ENCODE measurements at regions not wholly inside any gene's neighbourhood (a gene's known extent, or its start where the extent isn't known, plus 50 kb on each side); places are given as distances from the start of the nearest gene placed in this dataset.

DNA sequence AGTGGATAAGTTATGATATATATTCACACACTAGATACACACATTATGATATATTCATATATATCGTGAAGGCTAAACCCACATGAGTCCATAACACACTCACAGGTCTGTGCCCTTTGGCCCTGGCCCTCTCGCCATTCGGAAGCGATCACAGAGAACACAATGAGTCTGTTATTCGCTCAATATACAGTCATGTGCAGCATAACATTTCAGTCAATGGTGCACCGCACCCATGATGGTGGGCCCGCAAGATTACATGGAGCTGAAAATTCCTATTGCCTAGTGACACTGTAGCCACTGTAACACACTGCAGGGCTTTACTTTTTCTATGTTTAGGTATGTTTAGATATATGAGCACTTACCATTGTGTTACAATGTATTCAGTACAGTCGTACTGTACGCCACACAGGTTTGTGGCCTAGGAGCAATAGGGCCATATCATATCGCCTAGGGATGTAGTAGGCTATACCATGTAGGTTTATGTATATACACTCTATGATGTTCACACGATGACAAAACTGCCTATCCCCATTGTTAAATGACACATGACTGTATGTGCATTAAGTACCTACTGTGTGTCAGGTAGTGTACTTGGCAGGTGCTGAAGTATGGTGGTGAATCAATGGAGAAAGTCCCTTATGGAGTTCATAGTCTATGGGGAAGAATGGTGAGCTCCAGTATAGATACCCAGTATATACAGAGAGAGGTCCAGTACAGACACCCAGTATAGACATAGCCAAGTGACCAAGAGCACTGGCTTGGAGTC, 198.8 kb upstream of the KLF14 start:
- DNase-seq = no peak

DNA sequence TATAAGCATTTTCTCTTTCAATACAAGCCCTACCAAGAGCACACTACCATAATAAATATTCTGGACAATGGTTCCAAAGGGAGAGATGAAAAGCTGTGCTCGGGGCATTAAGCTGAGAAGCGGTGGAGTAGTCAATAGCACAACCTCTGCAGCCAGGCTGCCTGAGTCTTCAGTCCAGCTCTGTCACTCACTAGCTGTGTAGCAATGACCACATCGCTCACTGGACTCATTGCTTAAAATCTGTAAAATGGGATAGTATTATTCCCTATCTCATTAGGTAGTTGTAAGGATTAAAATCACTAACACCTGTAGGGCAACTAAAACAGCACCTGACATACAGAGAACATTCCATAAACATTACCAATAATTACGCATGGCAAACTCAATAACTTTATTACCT, 199.9 kb upstream of the KLF14 start:
- DNase-seq = no peak

DNA sequence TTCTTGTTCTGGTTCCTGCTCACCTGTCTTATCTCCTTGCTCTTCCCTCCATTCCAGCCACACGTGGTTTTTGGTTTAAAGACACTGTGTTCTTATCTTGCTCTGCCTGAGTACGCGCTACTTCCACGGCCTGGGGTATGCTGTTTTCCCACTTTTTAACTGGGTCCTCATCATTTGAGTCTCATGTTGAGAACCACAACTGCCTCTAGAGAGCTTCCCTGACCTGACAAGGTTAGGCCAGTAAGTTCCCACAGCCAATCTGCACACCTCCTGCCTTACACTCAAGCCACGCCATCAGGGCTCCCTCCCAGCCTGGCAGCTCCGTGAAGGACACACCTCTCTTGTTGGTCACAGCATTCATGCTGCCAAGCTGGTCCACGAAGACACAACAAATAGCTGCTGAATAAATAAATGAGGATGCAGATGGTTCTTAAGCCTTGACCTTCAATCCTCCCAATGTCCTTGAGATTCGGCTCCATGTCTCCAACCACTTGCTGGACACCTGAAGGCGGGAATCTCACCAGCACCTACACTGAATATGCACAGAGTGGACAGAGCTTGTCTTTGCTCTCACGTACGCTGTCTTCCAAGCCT, 201.7 kb upstream of the KLF14 start:
- DNase-seq = no peak

DNA sequence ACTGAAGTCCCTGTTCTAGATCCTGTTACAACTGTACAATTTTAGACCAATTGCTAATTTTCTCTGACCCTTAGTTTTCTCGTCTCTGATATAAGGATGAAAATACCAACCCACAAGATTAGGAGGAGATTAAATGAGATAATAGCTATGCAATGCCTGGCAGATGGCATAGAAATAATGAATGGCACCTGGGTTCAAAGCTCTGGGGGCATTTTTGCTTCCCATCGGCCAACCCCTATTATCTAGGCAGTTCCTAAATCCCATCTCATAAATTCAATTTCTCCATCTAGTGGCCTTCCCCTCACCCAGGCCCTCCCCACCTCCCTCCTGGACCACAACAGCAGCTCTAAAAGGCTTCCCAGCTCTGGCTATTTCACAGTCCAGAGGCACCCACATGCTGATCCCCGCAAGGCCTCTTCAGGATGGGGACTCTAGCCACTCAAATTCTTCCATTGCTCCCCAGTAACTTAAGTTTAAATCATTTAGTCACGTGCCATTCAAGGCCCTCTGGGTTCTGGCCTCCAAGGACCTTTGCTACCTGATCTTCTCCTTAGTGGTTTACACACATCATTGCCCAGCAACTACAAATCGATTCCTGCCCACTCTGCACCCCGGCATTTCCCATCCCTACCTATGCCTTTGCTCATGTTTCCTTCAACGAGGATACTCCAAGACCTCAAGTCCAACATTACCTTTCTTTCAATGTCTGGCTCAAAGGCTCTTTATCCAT, 202.4 kb upstream of the KLF14 start:
- DNase-seq = no peak

DNA sequence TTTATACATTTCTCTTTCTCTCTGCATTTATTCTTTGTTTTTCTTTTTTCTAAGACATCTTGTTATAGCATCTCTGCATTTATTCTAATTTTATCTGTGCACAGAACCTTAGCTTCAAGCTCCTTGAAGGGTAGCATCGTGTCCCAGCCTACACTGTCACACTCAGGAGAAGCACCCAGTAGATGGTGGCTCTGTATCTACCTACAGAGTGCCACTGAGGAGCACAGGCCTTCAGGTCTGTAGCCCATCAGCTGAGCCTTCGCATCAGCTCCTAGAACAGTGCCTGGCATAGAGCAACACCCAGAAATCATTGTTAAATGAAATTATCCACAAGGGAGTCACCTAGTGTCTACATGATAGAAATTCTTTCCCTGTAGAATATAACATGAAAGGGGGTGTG, 203.0 kb upstream of the KLF14 start:
- no peak for DNase-seq

DNA sequence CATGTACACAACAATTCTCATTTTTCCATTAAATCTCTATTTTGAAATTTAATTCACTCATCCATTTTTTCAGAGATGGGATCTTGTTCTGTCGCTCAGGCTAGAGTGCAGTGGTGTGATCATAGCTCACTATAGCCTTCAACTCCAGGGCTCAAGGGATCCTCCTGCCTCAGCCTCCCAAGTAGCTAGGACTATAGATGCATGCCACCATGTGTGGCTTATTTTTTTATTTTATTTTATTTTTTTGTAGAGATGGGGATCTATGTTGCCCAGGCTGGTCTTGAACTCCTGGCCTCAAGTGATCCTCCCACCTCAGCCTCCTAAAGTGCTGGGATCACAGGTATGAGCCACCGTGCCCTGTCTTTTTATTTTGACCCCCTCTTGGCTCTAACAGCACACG, 203.8 kb upstream of the KLF14 start:
- DNase-seq = no peak

DNA sequence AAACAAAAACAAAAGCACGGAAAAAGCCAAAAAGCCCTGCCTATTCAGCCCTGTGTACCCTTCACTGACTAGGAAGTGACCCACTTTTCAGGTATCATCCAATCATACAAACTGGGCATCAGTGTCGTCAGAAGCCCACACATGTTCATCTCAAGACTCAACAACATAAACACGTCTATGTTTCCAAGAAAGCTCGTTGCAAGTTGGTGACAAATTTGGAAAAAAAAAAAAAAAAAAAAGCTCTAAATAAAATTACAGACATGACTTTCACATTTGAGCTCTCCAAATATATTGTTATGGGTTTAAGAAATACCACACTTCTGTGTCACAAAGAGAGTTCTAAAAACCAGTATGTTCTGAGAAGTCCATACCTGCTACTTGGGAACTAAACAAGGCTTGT, 204.7 kb upstream of the KLF14 start:
- no peak for DNase-seq

DNA sequence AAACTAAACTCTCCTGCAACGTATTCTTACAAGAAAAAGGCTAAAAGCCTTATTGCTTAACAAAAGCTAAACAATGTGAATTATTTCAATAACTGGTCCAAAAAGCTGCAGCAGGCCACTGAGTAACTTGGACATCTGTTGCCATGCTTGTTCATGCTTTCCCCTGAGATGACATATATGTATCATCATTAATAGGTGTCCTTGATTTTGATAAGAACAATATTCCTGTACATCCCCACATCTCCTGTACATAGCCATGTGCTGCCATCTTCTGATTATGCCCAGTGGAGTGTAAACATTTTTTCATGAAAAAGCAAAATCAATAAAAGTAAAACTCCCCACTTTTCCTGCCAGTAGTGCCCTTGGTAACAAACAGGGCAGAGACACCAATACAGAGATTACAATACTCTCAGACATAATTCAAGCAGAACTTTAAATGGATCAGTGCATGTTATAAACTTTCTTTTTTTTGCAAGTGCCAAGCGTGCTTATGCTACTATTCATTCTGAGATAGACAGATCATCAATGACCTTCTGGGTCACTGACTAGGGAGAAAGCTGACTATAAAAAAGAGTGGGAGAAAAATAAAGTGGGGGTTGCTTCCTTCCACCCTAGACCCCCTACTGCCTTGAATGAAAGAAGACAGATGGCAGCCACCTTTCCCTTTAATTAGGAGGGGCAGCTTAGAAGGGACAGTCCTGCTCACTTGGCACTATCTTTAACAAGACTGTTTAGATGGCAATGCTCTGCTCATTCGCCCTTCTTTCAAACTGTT, 205.5 kb upstream of the KLF14 start:
- no peak for DNase-seq

DNA sequence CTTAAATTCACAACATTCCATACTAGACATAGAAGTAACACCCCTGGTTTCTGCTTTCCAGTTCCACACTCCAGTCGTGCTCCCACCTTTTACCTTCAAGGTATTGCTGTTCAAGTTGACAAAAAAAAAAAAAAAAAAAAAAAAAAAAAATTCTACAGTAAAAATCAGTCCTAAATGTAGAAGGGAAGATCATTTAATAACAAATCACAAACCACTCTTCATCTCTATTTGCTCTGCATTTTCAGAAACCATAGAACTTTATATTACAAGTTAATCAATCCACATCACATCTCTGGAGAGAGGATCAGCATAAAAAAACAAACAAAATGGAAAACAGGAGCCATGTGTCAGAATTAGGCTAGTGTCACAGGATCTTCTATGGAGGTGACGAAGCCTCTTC, 206.3 kb upstream of the KLF14 start:
- no peak for DNase-seq

DNA sequence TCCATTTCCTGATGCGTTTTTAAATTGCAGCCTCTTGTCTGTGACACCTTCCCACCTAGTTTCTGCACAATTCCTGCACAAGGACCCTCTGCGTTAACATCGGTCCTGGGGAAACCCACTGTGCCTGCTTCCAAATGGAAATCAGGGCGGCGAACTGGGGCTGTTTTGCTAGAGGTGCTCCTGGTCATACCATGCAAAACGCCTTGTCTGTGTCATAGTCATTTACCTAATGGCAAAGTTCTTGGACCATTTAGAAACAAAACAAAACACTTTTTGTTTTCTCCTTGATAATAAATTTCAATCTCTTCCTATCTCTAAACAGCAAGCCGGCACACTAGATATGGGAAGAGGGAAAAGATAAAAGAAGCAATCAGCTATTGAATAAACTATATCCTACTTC, 206.9 kb upstream of the KLF14 start:
- no peak for DNase-seq

DNA sequence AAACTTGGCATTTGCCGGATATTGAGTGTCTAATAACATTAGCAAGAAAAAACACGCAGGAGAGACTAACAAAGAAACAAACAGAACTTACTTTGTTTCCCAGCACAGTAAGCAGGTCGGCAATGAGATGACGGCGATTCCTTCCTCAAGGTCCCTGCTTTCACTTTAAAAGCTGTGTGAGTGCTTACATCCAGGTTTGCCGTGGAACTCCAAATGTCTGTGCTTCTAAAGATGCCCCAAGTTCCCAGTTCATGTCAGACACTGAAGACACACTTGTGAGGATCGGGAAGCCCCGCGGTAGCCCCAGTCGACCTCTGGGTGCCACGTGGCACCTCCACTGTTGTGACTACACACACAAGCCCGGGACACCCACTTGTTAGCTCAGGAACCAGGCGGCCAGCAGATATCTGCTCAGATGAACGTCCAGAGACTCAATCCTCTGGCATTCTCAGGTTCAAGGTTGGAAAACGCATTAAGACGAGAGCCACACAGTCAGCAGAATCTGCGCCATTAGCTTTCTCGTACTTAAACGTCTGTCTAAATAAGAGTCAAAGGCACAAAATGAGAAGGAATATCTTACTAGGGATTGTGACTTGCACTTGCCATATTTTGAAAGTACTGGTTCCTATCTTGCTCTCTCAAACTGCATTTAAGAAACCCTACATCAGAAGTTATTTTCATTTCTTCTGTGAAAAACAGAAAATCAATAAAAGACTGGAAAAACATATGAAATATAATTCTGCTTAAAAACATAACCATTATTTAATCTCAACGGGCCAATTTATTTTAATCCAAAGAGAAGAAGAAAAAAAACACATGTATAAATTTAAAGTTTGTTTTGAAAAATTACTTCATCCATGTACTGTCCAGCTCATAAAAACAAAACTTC, 207.6 kb upstream of the KLF14 start:
- no peak for DNase-seq

DNA sequence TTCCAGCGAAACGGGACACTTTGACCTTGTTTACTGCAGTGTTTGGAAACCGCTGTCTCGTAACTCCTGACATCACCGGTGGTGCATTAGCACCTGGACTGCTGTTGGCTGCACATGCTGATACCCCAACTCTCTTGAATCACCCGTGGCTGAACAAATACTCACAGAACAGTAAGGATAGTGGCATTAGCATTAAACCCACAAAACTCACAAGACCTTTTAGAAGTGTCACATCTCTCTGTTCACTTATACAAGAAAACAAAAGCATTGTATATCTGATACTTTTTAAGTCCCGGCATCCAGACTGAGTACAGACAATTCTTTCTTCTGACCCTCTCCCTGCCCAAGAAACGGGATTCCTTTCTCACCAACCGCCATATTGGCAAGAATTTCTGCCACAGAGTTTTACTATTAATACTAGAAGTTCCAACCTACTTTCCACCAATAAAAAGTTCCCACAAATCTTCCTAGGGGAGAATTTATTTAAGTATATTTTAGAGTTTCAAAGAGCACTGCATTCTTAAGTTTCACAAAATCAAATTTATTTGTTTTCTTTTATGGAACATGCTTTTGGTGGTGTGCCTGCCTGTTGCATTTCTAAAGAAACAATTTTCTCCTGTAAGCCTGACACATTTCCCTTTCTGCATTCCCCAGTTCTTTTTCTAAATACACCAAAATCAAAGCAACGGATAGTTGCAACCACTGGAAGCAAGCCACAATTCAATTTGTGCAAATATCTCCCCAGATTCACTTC, 208.4 kb upstream of the KLF14 start:
- no peak for DNase-seq

DNA sequence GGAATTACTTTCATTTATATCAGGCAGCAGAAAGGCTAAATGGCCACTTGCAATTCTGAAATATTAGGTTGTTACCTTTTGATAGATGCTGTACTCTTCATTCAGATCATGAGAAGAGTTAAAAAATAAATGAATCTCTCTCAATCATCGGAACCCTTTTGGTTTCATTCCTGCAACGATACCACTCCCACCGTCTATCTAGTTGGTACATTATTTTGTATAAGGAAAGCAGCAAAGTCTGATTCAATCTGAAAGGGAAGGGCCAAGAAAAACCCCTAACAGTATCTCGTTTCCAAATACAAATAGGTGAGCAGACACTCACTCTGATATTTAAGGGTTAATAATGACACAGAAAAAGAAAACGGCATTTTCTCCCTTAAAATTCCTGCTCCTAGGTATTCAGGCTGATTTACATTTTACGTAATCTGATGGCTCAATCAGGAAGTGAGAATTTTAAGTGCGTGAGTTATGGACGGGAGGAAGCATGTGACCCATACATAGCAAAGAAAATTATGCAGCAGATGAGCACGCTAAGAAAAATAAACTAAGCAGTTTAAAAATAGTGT, 209.4 kb upstream of the KLF14 start:
- DNase-seq = no peak

DNA sequence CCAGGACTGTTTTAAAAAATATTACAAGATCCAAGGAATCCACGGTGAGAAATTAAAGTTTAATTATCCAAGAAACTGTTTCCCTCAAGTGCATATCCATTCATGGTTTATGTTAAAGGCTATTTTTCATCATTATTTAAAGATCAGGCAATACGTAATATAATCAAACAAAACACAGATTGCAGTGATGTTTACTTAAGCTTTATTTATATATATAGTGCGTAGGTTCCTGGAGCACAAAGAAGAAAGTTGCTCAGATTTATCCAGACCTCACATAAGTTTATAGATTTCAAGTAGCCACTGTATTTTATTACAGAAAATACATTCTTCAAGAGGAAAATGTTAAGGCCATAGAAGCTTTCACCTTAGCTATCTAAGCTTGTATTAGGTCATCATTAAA, 210.0 kb upstream of the KLF14 start:
- no peak for DNase-seq

DNA sequence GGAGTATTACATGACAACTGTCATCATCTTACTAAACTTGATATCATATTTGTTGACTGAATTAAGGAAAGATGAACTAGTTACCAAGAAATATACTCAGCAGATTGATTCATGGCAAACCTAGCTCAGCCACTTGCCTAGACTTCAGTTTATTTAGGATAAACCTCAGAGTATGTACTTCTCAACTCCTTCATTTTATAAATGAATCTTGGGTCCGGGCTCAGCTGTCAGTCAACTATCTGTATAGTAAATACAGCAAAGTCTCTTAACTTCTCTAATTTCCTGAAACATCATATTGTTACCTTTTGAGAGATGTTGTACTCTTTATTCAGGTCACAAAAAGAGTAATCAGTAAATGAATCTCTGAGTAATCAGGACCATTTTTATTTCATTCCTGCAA, 211.0 kb upstream of the KLF14 start:
- DNase-seq = no peak

DNA sequence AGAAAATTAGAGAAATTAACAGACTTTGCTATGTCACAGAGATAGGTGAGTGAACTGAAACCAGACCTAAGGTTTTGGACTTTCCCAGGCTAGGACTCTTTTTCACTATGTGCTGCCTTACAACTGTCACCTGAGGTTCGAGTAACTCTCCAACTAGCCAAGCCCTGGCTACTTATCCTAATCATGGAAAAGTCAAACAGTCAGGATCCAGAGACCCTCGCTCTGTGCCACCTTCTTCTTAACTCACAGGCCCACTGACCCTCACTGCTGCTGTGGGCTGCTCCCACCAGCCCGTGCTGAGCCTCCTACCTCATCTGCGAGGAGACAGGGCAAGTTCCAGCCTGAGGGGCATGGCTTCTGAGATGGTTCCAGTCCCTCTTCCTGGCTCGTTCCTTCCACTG, 211.4 kb upstream of the KLF14 start:
- no peak for DNase-seq

DNA sequence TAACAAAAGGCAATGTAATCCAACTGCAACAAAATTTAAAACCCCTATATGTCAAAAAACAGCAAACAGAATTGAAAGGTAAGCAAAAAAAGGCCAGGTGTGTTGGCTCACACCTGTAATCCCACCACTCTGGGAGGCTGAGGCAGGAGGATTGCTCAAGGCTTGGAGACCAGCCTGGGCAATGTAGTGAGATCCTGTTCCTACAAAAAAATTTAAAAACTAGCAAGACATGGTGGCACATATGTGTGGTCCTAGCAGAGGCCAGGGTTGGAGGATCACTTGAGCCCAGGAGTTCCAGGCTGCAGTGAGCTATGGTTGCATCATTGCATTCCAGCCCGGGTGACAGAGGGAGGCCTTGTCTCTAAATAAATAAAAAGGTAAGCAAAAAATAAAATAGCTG, 212.1 kb upstream of the KLF14 start:
- no peak for DNase-seq

DNA sequence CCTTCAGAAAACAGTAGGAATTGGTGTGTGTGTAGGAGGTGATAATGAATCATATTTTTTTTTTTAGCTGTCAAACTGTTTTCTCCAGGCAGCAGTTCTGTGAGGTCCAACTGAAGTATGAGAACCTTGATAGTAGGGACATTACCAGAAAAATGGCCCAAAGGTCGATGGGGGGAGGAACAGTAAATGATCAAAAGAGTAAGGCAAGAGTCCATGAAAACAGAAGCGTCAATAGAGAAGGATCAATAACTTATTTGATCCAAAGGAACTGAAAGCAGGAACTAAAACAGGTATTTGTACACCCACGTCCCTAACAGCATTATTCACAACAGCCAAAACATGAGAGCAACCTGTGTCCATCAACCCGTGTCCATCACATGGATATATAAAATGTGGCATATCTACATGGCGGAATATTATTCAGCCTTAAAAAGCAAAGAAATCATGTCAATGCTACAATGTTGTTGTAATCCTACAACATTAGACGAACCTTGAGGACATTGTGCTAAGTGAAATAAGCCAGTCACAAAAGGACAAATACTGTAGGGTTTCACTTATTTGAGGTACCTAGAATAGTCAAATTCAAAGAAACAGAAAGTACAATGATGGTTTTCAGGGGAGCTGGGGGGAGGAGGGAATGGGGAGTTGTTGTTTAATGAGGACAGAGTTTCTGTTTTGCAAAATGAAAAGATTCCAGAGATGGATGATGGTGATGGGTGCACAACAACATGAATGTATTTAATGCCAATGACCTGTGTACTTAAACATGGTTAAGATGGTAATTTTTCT, 214.0 kb upstream of the KLF14 start:
- no peak for DNase-seq

DNA sequence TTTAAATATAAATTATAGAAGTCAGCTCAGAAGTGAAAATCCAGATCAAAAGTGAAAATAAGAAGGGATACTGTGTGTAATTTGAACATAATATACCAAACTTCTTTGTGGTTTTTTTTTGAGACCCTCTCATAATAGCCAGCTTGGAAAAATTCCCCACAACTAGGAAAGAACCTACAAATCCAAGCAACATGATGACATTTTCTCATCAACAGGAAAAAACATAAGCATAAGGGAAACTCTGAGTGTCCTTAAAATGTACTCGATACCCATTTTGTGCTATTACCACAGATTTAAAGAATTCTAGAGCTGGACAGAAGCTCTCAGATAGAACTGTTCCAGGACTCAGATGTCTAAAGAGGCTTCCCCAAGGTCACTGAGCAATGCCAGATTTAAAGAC, 214.8 kb upstream of the KLF14 start:
- DNase-seq = no peak

DNA sequence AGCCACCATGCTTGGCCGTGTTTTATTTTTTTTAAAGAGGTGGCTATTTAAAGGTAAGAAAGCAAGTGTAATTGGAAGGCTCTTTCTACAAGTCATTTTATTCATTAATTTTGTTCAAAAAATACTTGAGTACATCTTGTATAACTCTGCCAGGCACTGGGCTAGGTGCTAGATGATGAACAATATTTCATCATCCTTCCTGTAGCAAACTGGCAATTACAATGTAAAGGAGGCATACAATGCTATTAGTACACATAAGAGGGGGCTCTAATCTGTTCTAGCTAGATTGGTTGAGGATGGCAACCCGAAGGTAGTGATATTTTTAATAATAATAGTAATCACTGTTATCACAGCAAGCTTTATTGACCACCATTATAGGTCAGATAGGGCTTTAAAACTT, 215.5 kb upstream of the KLF14 start:
- DNase-seq = no peak

DNA sequence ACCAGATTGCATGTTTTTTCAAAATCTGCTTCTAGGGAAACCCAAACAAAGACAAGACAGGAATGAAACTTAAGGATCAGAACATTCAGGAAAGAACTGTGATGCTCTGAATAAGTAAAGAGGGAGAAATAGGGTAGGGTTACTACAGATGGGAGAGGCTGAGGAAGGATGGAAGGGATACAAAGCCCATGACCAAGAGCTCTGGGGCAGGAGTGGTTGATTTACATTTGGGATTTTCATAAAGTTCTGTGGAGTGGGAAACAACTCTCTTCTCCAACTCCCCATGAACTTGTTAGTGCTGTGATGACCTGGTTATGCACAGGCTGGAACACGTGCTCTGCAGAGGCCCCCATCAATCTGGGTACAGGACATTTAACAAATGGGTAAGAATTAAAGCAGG, 216.0 kb upstream of the KLF14 start:
- DNase-seq = no peak
